ENCODE measurements at regions not wholly inside any gene's neighbourhood (a gene's known extent, or its start where the extent isn't known, plus 50 kb on each side); places are given as distances from the start of the nearest gene placed in this dataset.

DNA sequence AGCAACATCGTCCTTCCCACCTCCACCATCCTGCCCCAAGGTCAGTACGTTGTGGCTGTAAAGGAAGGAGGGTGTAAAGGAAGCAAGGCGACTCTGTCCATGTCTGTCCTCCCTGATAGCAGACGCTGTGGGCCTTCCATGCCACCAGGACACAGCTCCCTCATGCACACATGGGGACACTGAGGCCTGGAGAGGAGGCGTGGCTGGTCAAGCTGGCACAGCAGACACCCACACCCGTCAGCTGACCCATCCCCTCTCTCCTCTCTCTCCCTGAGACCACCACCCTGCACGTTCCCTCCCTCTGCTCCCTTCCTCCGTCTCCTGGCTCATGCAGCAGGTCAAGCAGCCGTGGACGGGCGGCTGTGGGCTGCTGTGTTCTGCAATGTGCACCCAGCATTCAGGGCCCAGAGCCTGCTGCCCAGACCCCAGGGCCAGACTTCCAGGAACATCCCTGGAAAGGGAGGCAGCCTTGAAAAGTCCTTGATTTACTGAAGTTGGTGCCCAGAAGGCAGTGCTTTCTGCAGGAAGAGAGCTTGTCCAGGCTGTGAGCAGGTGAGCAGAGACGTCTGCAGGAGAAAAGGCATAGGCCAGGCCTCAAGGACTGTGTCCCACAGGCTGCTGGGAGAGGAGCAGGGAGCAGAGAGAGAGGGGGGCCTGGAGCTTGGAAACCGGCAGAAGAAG is 133.6 kb downstream of the DDX1 start:
- TF ChIP-seq, protein P1, sequence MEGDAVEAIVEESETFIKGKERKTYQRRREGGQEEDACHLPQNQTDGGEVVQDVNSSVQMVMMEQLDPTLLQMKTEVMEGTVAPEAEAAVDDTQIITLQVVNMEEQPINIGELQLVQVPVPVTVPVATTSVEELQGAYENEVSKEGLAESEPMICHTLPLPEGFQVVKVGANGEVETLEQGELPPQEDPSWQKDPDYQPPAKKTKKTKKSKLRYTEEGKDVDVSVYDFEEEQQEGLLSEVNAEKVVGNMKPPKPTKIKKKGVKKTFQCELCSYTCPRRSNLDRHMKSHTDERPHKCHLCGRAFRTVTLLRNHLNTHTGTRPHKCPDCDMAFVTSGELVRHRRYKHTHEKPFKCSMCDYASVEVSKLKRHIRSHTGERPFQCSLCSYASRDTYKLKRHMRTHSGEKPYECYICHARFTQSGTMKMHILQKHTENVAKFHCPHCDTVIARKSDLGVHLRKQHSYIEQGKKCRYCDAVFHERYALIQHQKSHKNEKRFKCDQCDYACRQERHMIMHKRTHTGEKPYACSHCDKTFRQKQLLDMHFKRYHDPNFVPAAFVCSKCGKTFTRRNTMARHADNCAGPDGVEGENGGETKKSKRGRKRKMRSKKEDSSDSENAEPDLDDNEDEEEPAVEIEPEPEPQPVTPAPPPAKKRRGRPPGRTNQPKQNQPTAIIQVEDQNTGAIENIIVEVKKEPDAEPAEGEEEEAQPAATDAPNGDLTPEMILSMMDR (IDR thresholded peaks at IDR 0.05): no peak

DNA sequence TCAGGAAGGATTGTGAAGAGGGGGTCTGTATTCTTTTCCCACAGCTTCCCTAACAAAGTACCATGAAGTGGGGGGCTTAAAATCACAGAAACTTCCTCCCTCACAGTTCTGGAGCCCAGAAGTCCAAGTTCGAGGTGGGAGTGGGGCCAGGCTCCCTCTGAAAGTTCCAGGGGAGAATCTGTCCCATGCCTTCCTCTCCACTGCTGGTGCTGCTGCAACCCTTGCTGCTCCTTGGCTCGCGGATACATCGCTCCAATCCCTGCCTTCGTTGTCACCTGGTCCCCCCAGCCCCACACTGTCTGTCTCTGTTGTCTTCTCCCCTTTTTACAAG is 134.1 kb downstream of the DDX1 start:
- TF ChIP-seq, protein P1 (IDR thresholded peaks at IDR 0.05): no peak

DNA sequence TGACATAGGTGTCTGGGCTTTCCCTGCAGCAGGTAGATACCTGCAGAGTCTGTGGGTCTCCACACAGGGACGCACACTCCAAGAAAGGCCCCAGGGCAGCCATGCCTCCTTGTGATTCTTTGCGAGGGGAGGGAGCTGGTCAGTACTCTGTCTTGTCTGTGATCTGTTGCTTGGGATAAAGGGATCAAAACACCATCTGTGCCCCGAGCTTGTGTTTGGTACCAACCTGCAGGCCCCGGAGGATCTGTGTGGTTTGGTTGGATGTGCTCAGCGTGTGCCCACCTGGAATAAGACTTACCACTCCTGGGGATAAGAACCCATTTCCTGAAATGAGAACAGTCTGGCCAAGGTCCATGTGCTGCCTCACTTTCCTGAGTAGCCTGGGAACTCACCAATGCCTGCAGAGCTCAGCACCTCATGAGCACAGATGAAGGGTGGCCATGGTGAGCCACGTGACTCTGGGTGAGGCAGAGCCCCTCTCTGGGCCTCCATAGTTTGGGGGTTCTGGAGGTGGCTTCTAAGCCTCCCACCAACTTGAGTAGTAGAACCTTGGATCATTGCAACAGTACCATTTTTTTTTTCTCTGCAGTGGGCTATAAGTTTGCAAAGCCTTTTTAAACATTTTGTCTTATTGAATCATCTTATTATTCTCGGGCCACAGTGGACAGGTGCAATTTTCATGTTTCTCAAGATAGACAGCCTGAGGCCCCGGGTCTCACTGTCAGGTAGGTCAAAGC is 134.8 kb downstream of the DDX1 start:
- TF ChIP-seq, protein P1 (IDR thresholded peaks at IDR 0.05): no peak

DNA sequence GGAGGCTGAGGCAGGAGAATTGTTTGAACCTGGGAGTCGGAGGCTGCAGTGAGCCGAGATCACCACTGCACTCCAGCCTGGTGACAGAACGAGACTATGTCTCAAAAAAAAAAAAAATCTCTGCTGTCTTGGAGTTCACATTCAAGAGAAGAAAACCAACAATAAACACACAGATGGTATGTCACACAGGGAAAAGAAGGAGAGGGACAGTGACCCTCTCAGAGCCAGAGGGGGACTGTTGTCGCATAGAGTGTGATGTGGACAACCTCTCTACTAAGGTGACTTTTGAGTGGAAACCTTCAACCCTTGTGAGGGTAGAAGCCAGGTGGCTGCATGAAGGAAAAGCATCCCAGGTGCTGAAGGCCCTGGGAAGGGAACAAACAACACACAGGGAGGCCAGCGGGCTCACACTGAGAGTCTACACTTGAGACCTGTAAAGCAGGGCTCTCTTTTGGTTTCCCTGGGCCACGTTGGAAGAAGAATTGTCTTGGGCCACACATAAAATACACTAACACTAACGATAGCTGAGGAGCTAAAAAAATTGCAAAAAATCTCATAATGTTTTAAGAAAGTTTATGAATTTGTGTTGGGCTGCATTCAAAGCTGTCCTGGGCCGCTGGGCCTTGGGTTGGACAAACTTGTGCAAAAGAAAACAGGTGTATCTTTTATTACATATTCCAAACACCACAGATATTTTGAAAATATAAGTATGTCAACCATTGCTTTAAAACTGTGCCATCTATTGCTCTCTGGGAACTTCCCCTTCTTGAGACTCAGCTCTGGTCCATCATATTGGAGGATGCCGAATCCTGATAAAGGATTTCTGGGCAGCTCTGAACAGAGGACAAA is 136.0 kb downstream of the DDX1 start:
- TF ChIP-seq, protein P1 (IDR thresholded peaks at IDR 0.05): no peak

DNA sequence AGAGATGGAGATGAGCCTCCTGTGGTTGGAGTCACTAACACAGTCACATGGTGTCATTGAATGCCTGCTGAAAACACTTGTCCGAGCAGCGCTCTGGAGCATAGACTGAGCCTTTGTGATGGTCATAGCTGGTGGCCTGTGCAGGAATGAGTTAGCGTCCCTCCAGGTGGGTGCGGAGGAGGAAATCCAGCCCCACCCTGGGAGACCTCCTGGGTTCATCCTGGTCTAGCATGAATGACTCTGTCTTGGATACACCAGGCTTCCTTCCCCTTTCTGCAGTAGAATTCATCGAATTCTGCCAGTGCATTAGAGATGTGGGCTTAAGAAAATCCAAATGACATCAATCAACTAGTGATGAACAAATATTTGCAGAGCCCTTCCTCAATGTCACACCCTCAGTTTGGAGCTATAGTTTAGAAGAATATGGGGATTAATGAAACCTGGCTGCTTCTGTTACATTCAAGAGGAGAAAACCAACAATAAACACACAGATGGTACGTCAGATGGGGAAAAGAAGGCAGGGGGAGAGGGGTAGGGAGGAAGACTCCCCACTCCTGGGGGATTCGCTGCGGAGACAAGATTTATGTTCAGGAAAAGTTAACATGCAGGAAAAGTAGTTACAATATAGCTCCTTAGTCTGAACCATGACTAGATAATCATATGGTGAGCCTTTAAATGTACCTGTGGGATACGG is 136.7 kb downstream of the DDX1 start:
- TF ChIP-seq, protein P1 (IDR thresholded peaks at IDR 0.05): no peak

DNA sequence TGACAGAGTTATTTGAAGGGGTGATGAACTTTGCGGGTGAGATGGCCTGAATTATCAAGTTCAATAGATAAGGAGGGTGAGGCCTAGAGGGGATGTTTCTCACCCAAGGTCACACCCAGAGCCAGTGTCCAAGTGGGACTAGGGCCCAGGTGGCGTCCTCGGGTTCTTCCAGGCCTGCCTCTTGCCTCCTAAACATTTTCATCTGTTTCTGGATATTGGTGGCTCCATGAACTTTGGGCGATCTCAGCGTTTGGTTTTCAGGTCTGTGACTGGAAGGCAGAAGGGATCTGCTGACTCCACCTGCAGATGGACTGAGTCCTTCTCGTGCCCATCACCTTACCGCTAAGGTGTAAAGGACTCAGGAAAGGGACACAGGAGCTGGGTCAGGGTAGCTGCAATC is 137.3 kb downstream of the DDX1 start:
- TF ChIP-seq, protein P1 (IDR thresholded peaks at IDR 0.05): no peak

All from LNCAP (cell line).